Non-pigmented ciliary epithelial cell (primary cell): ENCODE measurements at regions not wholly inside any gene's neighbourhood (a gene's known extent, or its start where the extent isn't known, plus 50 kb on each side); places are given as distances from the start of the nearest gene placed in this dataset.

ENCODE experiments used
- DNase-seq: peaks from one replicate; pipeline ENCODE4 v3.0.0-alpha.2; 2010; ENCODE audit warnings: low read depth

- DNase-seq: no peak
Observed at GRCh38 chr4:1511441-1512041, 105.3 kb upstream of the NKX1-1 start.

GRCh38 chr4:1510931-1511330 is 104.7 kb upstream of the NKX1-1 start:
- no peak for DNase-seq

GRCh38 chr4:1509366-1509765 is 103.1 kb upstream of the NKX1-1 start:
- no peak for DNase-seq

- DNase-seq: no peak
Observed at GRCh38 chr4:1508161-1509160, 102.2 kb upstream of the NKX1-1 start.

- DNase-seq: no peak
Observed at GRCh38 chr4:1506956-1507721, 100.9 kb upstream of the NKX1-1 start.

- no peak for DNase-seq
Observed at GRCh38 chr4:1505511-1506460, 99.5 kb upstream of the NKX1-1 start.

GRCh38 chr4:1504595-1505500 is 98.6 kb upstream of the NKX1-1 start:
- no peak for DNase-seq

GRCh38 chr4:1503583-1504471 is 97.6 kb upstream of the NKX1-1 start:
- DNase-seq: no peak

GRCh38 chr4:1502976-1503375 is 96.7 kb upstream of the NKX1-1 start:
- DNase-seq: no peak

- no peak for DNase-seq
Observed at GRCh38 chr4:1502501-1502886, 96.3 kb upstream of the NKX1-1 start.

GRCh38 chr4:1501754-1502500 is 95.7 kb upstream of the NKX1-1 start:
- DNase-seq: no peak

- DNase-seq: no peak
Observed at GRCh38 chr4:1500966-1501753, 94.9 kb upstream of the NKX1-1 start.

GRCh38 chr4:1500231-1500965 is 94.2 kb upstream of the NKX1-1 start:
- no peak for DNase-seq

- DNase-seq: no peak
Observed at GRCh38 chr4:1499465-1499864, 93.2 kb upstream of the NKX1-1 start.

GRCh38 chr4:1497189-1497801 is 91.1 kb upstream of the NKX1-1 start:
- DNase-seq: no peak

GRCh38 chr4:1496116-1496642 is 89.9 kb upstream of the NKX1-1 start:
- DNase-seq: no peak
